ENCODE measurements at regions not wholly inside any gene's neighbourhood (a gene's known extent, or its start where the extent isn't known, plus 50 kb on each side); places are given as distances from the start of the nearest gene placed in this dataset.

DNA sequence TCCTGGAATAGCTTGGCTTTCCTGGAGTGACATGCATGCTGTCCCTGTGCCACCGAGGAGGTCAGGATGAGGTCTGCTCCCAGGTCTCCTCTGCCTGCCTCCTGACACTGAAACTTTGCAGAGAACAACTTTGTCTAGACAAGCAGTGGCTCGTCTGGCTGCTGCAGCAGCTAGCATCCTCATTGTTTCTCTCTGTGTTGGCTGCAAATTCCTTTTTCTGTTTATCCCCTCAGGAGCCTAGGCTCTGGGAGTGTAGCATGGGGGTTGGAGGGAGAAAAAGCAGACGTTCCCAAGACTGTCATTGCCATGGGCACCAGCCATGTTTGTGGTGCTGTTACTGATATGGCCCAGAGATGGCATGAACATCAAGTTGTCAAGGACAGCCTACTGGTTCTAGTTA, 208.7 kb upstream of the LRIG1 start:
- Histone ChIP-seq H3K4me3 (no peak overlapping the region), H3K36me3 (no peaks in the 10 kb centered on the region), H3K9me3 (no peaks in the 10 kb centered on the region), H3K27ac (no peak overlapping the region), H3K27me3 (replicated peaks in 1 of 7) (no peaks in the 10 kb centered on the region), H3K4me1 (no peaks in the 10 kb centered on the region)
- 35 to 63% (median 51%) methylated on average over 3 of the region's 3 CpGs for WGBS, 5 donors
- intact Hi-C loops (cut with DNase I; ENCODE audit: low total_unique reads) = no loop called here
- TF ChIP-seq POLR2A (IDR thresholded peaks at IDR 0.05) (no peak), POLR2AphosphoS5 (IDR thresholded peaks at IDR 0.05) (no peak)
- TF ChIP-seq, protein P1, sequence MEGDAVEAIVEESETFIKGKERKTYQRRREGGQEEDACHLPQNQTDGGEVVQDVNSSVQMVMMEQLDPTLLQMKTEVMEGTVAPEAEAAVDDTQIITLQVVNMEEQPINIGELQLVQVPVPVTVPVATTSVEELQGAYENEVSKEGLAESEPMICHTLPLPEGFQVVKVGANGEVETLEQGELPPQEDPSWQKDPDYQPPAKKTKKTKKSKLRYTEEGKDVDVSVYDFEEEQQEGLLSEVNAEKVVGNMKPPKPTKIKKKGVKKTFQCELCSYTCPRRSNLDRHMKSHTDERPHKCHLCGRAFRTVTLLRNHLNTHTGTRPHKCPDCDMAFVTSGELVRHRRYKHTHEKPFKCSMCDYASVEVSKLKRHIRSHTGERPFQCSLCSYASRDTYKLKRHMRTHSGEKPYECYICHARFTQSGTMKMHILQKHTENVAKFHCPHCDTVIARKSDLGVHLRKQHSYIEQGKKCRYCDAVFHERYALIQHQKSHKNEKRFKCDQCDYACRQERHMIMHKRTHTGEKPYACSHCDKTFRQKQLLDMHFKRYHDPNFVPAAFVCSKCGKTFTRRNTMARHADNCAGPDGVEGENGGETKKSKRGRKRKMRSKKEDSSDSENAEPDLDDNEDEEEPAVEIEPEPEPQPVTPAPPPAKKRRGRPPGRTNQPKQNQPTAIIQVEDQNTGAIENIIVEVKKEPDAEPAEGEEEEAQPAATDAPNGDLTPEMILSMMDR (IDR thresholded peaks at IDR 0.05 in 8 of 11, conservative IDR thresholded peaks at IDR 0.05 in 3 of 11) = no peak
- no peak for DNase-seq

DNA sequence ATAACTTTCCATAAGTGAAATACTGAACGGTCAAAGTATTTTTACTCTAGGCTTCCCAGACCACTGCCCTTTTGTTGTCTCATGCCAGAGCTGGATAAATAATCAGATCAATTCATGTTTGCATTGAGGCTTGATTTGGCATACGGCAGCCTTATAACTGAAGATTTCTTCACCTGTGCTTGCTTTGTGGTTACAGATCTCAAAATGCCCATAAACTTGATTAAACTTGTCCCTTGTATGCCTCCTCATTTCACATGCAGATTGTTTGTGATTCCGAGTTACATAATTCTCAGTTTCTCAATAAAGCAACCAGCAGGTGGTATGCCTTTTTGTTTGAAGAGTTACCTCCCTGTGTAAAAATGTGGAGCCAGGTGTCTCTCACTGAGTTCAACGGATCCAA, 211.4 kb upstream of the LRIG1 start:
- H3K36me3 ChIP-seq = no peaks in the 10 kb centered on the region
- WGBS, 5 donors = 60 to 73% (median 66%) methylated on average over 4 of the region's 4 CpGs
- intact Hi-C loops (cut with DNase I; ENCODE audit: low total_unique reads) = no loop called here
- H3K27ac ChIP-seq = no peak overlapping the region
- no peaks in the 10 kb centered on the region for H3K27me3 ChIP-seq (replicated peaks in 1 of 7)
- TF ChIP-seq POLR2AphosphoS5 (IDR thresholded peaks at IDR 0.05) = no peak
- no peak for TF ChIP-seq POLR2A (IDR thresholded peaks at IDR 0.05)
- TF ChIP-seq, protein P1 (IDR thresholded peaks at IDR 0.05 in 8 of 11, conservative IDR thresholded peaks at IDR 0.05 in 3 of 11) = no peak
- H3K9me3 ChIP-seq = no peaks in the 10 kb centered on the region
- no peak for DNase-seq
- H3K4me3 ChIP-seq = no peak overlapping the region
- no peaks in the 10 kb centered on the region for H3K4me1 ChIP-seq

DNA sequence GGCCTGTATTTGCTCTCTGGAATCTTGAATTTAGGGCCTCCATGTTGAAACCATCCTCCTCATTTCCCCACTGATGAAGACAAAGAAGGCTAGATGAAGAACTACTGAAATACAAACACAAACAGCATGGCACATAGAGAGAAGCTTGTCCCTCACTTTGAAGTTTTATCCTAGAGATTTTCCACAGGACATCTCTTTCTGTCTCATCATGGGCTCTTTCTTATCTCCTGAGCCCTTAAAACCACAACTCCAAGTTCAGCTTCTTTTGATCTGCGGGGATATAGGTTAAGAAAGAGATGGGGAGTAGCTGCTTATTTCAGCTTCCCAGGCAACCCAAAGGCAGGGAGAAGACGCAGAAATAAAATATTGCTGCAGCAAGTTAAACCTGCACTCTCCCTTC, 213.1 kb upstream of the LRIG1 start:
- Histone ChIP-seq H3K4me1 (no peaks in the 10 kb centered on the region), H3K9me3 (no peaks in the 10 kb centered on the region), H3K27me3 (replicated peaks in 1 of 7) (no peaks in the 10 kb centered on the region), H3K27ac (no peak overlapping the region), H3K4me3 (no peak overlapping the region), H3K36me3 (no peaks in the 10 kb centered on the region)
- intact Hi-C loops (cut with DNase I; ENCODE audit: low total_unique reads) = no loop called here
- no peak for DNase-seq
- WGBS, 5 donors = 37 to 90% (median 47%) methylated on average over 2 of the region's 2 CpGs
- TF ChIP-seq POLR2A (IDR thresholded peaks at IDR 0.05) (no peak), POLR2AphosphoS5 (IDR thresholded peaks at IDR 0.05) (no peak)
- TF ChIP-seq, protein P1 (IDR thresholded peaks at IDR 0.05 in 8 of 11, conservative IDR thresholded peaks at IDR 0.05 in 3 of 11) = no peak

DNA sequence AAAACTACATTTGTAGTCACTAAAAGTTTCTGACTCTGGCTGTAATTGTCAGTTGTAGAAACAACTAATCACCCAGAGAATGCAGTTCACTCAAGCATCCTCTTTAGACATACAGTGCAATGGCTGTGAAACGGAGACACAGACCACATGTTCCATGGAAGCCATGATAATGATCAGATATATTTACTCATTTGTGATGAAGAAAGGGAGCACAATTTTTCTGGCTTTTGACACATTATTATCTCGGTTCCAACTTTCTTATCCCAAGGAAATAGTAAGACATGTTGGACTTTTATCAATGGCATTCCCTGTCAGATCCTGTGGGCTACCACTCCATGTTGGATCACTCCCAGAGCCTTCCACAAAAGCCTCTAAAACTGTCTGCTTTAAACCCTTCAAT, 215.0 kb upstream of the LRIG1 start:
- Histone ChIP-seq H3K36me3 (no peaks in the 10 kb centered on the region), H3K27ac (no peak overlapping the region), H3K4me1 (no peaks in the 10 kb centered on the region), H3K9me3 (no peaks in the 10 kb centered on the region), H3K4me3 (no peak overlapping the region), H3K27me3 (replicated peaks in 1 of 7) (no peaks in the 10 kb centered on the region)
- WGBS, 5 donors = 64 to 83% (median 67%) methylated on average over 2 of the region's 2 CpGs
- DNase-seq = no peak
- intact Hi-C loops (cut with DNase I; ENCODE audit: low total_unique reads) = no loop called here
- TF ChIP-seq POLR2A (IDR thresholded peaks at IDR 0.05) = no peak
- TF ChIP-seq POLR2AphosphoS5 (IDR thresholded peaks at IDR 0.05) = no peak
- TF ChIP-seq, protein P1 (IDR thresholded peaks at IDR 0.05 in 8 of 11, conservative IDR thresholded peaks at IDR 0.05 in 3 of 11) = no peak

Data from spleen (tissue), 11 donors.